ENCODE measurements at regions not wholly inside any gene's neighbourhood (a gene's known extent, or its start where the extent isn't known, plus 50 kb on each side); places are given as distances from the start of the nearest gene placed in this dataset.

- Histone ChIP-seq H3K36me3 (ENCODE audit: control insufficient read depth in 2 of 4, insufficient read depth in 4 of 4, low read length in 3 of 4) (no peaks in the 10 kb centered on the region), H2BK5ac (ENCODE audit: low read depth, low read length) (no peak overlapping the region), H3K4me3 (ENCODE audit: extremely low read depth in 1 of 4, insufficient read depth in 2 of 4, low read depth in 3 of 4, low read length in 4 of 4) (no peak overlapping the region), H3K79me1 (ENCODE audit: low read depth, low read length) (no peaks in the 10 kb centered on the region), H2AK5ac (ENCODE audit: low read depth, low read length) (no peak overlapping the region), H4K8ac (ENCODE audit: extremely low read depth, insufficient read depth, low read length) (no peak overlapping the region), H3K4ac (replicated peaks; ENCODE audit: insufficient read length, low read depth, low read length) (no peak overlapping the region), H2BK12ac (ENCODE audit: low read depth, low read length) (no peak overlapping the region), H2BK20ac (ENCODE audit: low read length) (no peak overlapping the region), H3K79me2 (ENCODE audit: control insufficient read depth in 1 of 2, insufficient read depth in 2 of 2, low read length in 2 of 2) (no peaks in the 10 kb centered on the region), H3K4me2 (ENCODE audit: insufficient read depth in 1 of 2, low read depth in 2 of 2, low read length in 2 of 2) (no peak overlapping the region), H3K23ac (ENCODE audit: insufficient read length) (no peak overlapping the region), H3K27ac (ENCODE audit: low read depth, low read length) (no peak overlapping the region), H3K9ac (replicated peaks in 1 of 4; ENCODE audit: extremely low read depth in 1 of 4, low read depth in 3 of 4, low read length in 3 of 4) (no peak overlapping the region), H2BK120ac (replicated peaks; ENCODE audit: low read depth, low read length) (no peak overlapping the region), H3K18ac (ENCODE audit: extremely low read depth, low read length) (no peak overlapping the region), H3K4me1 (replicated peaks in 1 of 4; ENCODE audit: control insufficient read depth in 3 of 4, insufficient read depth in 4 of 4, low read length in 3 of 4) (no peaks in the 10 kb centered on the region), H3K14ac (ENCODE audit: insufficient read length) (no peak overlapping the region), H2BK15ac (ENCODE audit: low read length) (no peak overlapping the region), H3K23me2 (ENCODE audit: low read depth, low read length) (no peaks in the 10 kb centered on the region; the same call in 1 of the 2 replicates), H4K91ac (replicated peaks; ENCODE audit: insufficient read length, low read length) (no peak overlapping the region), H4K20me1 (replicated peaks in 1 of 2; ENCODE audit: control insufficient read depth in 1 of 2, insufficient read depth in 2 of 2, low read length in 2 of 2) (no peaks in the 10 kb centered on the region), H4K5ac (ENCODE audit: insufficient read length, low read depth, low read length) (no peak overlapping the region), H2AFZ (ENCODE audit: low read length) (no peak overlapping the region), H3K56ac (replicated peaks; ENCODE audit: insufficient read length, low read depth, low read length) (no peak overlapping the region), H3K27me3 (replicated peaks in 1 of 4; ENCODE audit: control insufficient read depth in 3 of 4, extremely low read depth in 1 of 4, insufficient read depth in 3 of 4, low read length in 3 of 4) (no peaks in the 10 kb centered on the region), H3K9me3 (ENCODE audit: insufficient read depth in 2 of 2, low read depth in 1 of 2, low read length in 1 of 2) (no peaks in the 10 kb centered on the region)
- 93% methylated on average over 5 of the region's 5 CpGs; no CpG with 5 or more reads in 1 of the 2 experiments for WGBS, 2 experiments (ENCODE audit: extremely low coverage in 1 of 2, insufficient coverage in 1 of 2, insufficient read length in 1 of 2, insufficient replicate concordance in 2 of 2, low coverage in 1 of 2, low lambda C conversion rate in 2 of 2, missing lambda C conversion rate in 1 of 2)
- ChIA-PET CTCF (ENCODE audit: partially characterized antibody) (interaction anchor here (1.1 kb wide), 1 partner anchor 14 kb away, joined by 4 read pairs; no protein-coding TSS in a partner anchor), POLR2A (ENCODE audit: partially characterized antibody) (no interaction called here)
- FAIRE-seq (no peak), DNase-seq (ENCODE audit: low read depth in 1 of 2, low spot score in 2 of 2) (no peak)
- TF ChIP-seq PHF8 (conservative IDR thresholded peaks at IDR 0.05; ENCODE audit: low read depth, low read length), result no peak
- no peak for TF ChIP-seq POU5F1 (IDR thresholded peaks at IDR 0.05; ENCODE audit: low read depth, low read length)
- TF ChIP-seq POLR2A (IDR thresholded peaks at IDR 0.05; ENCODE audit: control extremely low read depth in 1 of 2, low read depth in 2 of 2, low read length in 2 of 2), result no peak
- TF ChIP-seq SIX5 (IDR thresholded peaks at IDR 0.05; ENCODE audit: low read depth, low read length), result no peak
- no peak for TF ChIP-seq RFX5 (IDR thresholded peaks at IDR 0.05; ENCODE audit: borderline replicate concordance, low read depth, low read length)
- TF ChIP-seq SP4 (IDR thresholded peaks at IDR 0.05; ENCODE audit: low read length), result no peak
- no peak for TF ChIP-seq RBBP5 (IDR thresholded peaks at IDR 0.05; ENCODE audit: borderline replicate concordance, low read depth, low read length)
These were observed 281.1 kb upstream of the DUSP10 start for GRCh38 chr1:222023025-222023424.

Measured in H1 (cell line).